HG02678 (cell line): ENCODE measurements at regions not wholly inside any gene's neighbourhood (a gene's known extent, or its start where the extent isn't known, plus 50 kb on each side); places are given as distances from the start of the nearest gene placed in this dataset.

Experiments used
- ATAC-seq: cut with Tn5 transposase; IDR thresholded peaks from one replicate; pipeline ENCODE4 v1.9.1; 2021; ENCODE audit warnings: mild to moderate bottlenecking, moderate library complexity; ENCODE audit not compliant: unreplicated experiment

DNA sequence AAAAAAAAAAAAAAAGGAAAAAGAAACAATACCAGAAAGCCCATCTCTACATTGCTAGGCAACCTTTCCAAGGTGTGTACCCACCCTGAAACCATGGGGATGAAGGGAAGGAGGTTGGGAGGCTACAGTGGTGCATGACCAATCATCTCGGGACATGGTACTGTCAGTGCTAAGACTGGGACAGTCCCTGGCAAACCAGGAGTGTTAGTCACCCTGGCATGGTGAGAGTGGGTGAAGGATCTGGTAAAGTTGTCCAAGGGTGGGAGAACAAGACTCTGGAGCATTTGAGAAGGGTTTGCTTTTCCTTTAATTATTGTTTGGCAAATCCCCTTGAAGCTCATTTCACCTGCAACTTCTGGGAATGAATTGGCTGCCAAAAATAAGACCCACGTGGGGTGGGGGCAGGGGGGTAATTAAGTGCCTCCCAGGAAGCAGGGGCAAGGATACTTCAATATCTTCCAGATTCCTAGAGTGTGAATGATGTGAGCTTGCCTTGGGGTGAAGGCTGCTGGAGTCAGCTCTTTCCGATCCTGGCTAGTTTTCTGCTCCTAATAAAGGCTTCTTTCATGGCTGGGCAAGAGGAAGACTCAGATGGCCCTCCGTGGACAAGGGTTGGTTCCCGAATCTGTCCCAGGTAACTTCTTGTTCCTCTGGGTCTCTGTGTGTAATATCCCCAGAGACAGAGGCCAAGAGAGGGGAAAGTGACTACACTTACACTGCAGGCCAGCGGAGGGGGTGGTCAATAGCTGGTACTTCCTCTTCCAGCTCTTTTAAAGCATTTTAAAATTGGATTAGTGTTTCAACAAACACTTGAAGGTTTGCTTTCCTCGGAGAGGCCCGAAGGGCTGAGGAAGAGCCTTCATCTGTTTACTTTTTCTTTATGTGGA, 61.6 kb upstream of the SPRY4 start:
- ATAC-seq, result no peak

DNA sequence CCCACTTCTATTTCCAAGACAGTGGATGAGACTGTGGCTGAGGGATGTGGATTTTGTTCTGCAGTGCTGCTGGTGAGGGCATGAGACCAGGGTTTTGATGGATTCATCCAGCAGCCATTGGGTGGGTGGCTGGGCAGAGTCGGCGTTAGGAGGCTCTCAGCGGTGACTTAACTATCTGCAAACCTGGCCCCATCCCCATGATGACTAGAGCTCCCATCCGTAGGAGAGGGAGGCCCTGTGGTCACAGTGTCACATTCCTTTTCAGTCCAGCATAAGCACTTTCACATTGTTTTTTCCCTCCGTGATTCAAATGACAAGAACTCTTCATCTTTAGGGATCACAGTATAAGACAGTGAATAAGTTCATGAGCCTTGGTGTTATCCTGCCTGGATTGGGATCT, 60.4 kb upstream of the SPRY4 start:
- no peak for ATAC-seq

DNA sequence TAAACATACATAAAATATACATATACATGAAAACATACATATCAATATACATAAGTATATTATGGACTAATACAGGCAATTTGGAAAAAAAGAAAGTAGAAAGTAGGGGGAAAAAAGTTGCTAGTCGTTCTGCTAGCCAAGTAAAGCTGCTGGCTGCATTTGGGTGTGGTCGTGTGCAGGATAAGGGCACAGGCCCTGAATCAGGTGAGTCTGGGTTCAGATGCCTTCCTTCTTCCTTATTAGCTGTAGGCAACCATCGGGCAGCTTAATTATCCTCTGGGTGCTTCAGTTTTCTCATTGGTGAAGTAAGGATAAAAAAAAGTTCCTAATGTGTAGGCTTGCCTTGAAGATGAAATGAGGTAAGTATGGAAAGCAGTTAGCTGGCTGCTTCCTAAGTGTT, 59.2 kb upstream of the SPRY4 start:
- ATAC-seq, result no peak

DNA sequence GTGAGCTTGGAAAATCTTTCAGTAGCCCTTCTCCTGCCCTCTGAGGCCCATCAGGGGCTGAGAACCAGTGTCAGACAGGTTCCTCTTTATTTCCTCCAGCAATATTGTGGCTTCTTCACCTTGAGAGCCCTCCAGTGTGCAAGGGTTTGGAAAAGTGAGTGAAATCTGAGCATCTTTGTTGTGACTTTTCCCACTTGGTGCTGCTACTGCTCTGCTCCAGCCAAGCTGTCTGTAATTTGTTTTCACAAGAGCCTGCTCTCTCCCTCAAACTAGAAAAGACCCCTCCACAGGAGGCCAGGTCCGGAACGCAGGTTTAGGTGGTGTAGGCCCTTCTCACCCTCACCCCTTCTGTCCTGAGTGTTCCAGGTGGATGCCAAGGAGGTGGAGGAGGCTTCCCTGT, 57.4 kb upstream of the SPRY4 start:
- no peak for ATAC-seq

DNA sequence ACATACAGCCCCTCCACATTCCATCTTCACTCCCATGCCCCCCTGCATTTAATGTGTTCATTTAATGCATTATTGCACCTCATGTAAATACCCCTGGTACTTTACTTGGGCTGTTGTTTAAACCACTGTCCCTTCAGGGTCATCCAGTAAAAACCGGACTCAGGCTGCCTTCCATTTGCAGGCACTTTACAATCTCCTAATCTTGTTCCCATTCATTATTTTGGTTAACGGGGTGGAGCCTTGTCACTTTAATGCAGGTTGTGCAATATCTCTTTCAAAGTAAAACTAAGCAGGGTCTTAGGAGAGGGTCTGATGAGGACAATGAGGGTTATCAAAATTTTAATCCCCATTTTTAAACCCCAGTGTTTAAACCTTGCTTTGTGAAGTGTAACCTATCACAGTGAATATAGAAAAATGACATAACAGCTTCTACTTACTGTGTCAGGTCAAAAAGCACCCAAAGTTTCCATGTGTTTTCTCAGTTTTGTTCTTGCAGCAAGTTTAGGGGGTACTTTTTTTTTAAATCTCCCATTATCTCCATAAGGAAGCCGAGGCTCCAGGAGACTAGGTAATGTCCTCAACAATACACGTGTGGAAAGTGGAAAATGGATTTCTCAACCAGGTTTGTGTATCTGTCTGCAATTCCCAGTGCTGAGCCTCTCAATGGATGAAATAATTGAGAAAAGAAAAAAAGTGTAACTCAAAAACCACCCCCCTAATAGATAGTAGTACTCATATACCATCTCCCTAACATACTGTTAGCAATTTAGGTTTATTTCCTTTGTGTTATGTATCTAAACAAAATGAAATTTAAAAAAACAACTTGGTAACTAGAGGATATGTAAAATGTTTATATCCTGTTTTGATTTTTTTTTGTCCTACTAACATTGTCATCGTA, 54.2 kb upstream of the SPRY4 start:
- ATAC-seq, result no peak

DNA sequence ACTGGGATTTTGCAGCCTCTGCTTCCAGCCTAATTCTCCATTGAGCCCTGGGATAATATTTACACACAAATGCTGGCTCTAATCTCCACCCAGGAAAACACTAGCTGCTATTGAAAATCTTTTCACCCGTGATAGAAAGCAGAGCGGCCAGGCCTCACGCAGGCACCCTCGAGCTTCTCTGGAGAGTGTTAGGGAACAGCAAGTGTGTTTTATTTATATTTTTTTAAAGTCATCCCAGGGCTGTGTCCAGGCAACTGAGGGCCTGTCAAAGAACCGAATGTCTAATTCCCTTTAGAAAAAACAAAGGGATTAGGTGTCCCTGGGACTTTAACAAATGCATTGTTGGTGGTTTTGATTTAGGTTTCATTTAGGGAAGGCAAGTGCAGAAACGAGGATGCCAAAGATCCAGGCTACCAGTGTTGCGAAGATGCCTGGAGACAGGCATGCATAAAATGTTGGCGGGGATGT, 51.2 kb upstream of the SPRY4 start:
- ATAC-seq, result no peak
